ENCODE measurements at regions not wholly inside any gene's neighbourhood (a gene's known extent, or its start where the extent isn't known, plus 50 kb on each side); places are given as distances from the start of the nearest gene placed in this dataset.
"Not testable (repeated sequence)": the region's sequence is repeated elsewhere in the genome, so short reads cannot be mapped to it uniquely, and the experiment has no call there.

- DNase-seq (ENCODE audit: low read depth), result peak; percentile 64
These were observed 162.4 kb upstream of the CFAP20DC start for GRCh38 chr3:59212128-59212779.

- DNase-seq (ENCODE audit: low read depth), result no peak
These were observed 160.4 kb upstream of the CFAP20DC start for GRCh38 chr3:59210260-59210659.

GRCh38 chr3:59192473-59192872 lies 142.6 kb upstream of the CFAP20DC start:
- peak; percentile 94 for DNase-seq (ENCODE audit: low read depth)

GRCh38 chr3:59191651-59192050 lies 141.8 kb upstream of the CFAP20DC start:
- DNase-seq (ENCODE audit: low read depth), result peak; percentile 35

- no peak for DNase-seq (ENCODE audit: low read depth)
These were observed 140.1 kb upstream of the CFAP20DC start for GRCh38 chr3:59189939-59190338.

- DNase-seq (ENCODE audit: low read depth), result peak; percentile 91
These were observed 139.7 kb upstream of the CFAP20DC start for GRCh38 chr3:59189526-59189925.

- DNase-seq (ENCODE audit: low read depth), result no peak
These were observed 136.9 kb upstream of the CFAP20DC start for GRCh38 chr3:59186725-59187124.

GRCh38 chr3:59185591-59186369 lies 136.0 kb upstream of the CFAP20DC start:
- DNase-seq (ENCODE audit: low read depth), result peak; percentile 62

GRCh38 chr3:59180006-59180405 lies 130.2 kb upstream of the CFAP20DC start:
- peak; percentile 11 for DNase-seq (ENCODE audit: low read depth)

GRCh38 chr3:59178698-59179097 lies 128.9 kb upstream of the CFAP20DC start:
- DNase-seq (ENCODE audit: low read depth), result no peak

- DNase-seq (ENCODE audit: low read depth), result no peak
These were observed 121.7 kb upstream of the CFAP20DC start for GRCh38 chr3:59171491-59171890.

- not testable (repeated sequence) for DNase-seq (ENCODE audit: low read depth)
These were observed 120.3 kb upstream of the CFAP20DC start for GRCh38 chr3:59170166-59170565.

- DNase-seq (ENCODE audit: low read depth), result no peak
These were observed 117.9 kb upstream of the CFAP20DC start for GRCh38 chr3:59167756-59168155.

- DNase-seq (ENCODE audit: low read depth), result peak; percentile 7
These were observed 114.1 kb upstream of the CFAP20DC start for GRCh38 chr3:59163953-59164352.

- DNase-seq (ENCODE audit: low read depth), result no peak
These were observed 111.2 kb upstream of the CFAP20DC start for GRCh38 chr3:59161048-59161447.

- DNase-seq (ENCODE audit: low read depth), result no peak
These were observed 110.4 kb upstream of the CFAP20DC start for GRCh38 chr3:59160133-59160746.

- no peak for DNase-seq (ENCODE audit: low read depth)
These were observed 103.8 kb upstream of the CFAP20DC start for GRCh38 chr3:59153648-59154047.

GRCh38 chr3:59152943-59153342 lies 103.1 kb upstream of the CFAP20DC start:
- DNase-seq (ENCODE audit: low read depth), result no peak

- no peak for DNase-seq (ENCODE audit: low read depth)
These were observed 100.2 kb upstream of the CFAP20DC start for GRCh38 chr3:59150039-59150438.

GRCh38 chr3:59149166-59149565 lies 99.3 kb upstream of the CFAP20DC start:
- no peak for DNase-seq (ENCODE audit: low read depth)

GRCh38 chr3:59143447-59143846 lies 93.6 kb upstream of the CFAP20DC start:
- DNase-seq (ENCODE audit: low read depth), result peak; percentile 35

- DNase-seq (ENCODE audit: low read depth), result peak; percentile 54
These were observed 92.7 kb upstream of the CFAP20DC start for GRCh38 chr3:59142556-59142955.

GRCh38 chr3:59138966-59139365 lies 89.1 kb upstream of the CFAP20DC start:
- DNase-seq (ENCODE audit: low read depth), result no peak
